KMS-11 (cell line): ENCODE measurements at regions not wholly inside any gene's neighbourhood (a gene's known extent, or its start where the extent isn't known, plus 50 kb on each side); places are given as distances from the start of the nearest gene placed in this dataset.

Source experiments
- H2AFZ ChIP-seq: fragments of 200-600 bp; sonication (generic); 2 replicates; pipeline ENCODE4 v1.6.1; 2016; ENCODE audit warnings: antibody characterized with exemption, mixed run types, low read depth
- H3K27ac ChIP-seq: fragments of 200-600 bp; sonication (generic); 2 replicates; pipeline ENCODE4 v1.6.1; 2016; ENCODE audit warnings: mild to moderate bottlenecking, mixed run types
- H3K27me3 ChIP-seq: fragments of 200-600 bp; sonication (generic); 2 replicates; pipeline ENCODE4 v1.6.1; 2017; ENCODE audit warnings: mild to moderate bottlenecking, low read depth, mixed run types, moderate library complexity; ENCODE audit not compliant: insufficient read depth
- H3K36me3 ChIP-seq: fragments of 200-600 bp; sonication (generic); 2 replicates; pipeline ENCODE4 v1.6.1; 2017; ENCODE audit warnings: mild to moderate bottlenecking, mixed run types; ENCODE audit not compliant: insufficient read depth
- H3K4me1 ChIP-seq: fragments of 200-600 bp; sonication (generic); 2 replicates; pipeline ENCODE4 v1.6.1; 2016; ENCODE audit warnings: mild to moderate bottlenecking, low read depth, mixed run types; ENCODE audit not compliant: poor library complexity, severe bottlenecking
- H3K4me2 ChIP-seq: fragments of 200-600 bp; sonication (generic); 2 replicates; pipeline ENCODE4 v1.7.0; 2016; ENCODE audit warnings: mild to moderate bottlenecking, mixed run types
- H3K4me3 ChIP-seq: fragments of 200-600 bp; sonication (generic); IDR thresholded peaks from 2 replicates; pipeline ENCODE4 v1.6.1; 2017; ENCODE audit warnings: low read depth, low read length, mixed read lengths; ENCODE audit not compliant: insufficient read depth
- H3K79me2 ChIP-seq: fragments of 200-600 bp; sonication (generic); 2 replicates; pipeline ENCODE4 v1.6.1; 2016; ENCODE audit warnings: low read depth, mixed run types; ENCODE audit not compliant: insufficient read depth
- H3K9ac ChIP-seq: fragments of 200-600 bp; sonication (generic); 2 replicates; pipeline ENCODE4 v1.6.1; 2016; ENCODE audit warnings: mild to moderate bottlenecking, mixed run types
- H4K20me1 ChIP-seq: fragments of 200-600 bp; sonication (generic); 2 replicates; pipeline ENCODE4 v1.6.1; 2016; ENCODE audit warnings: mild to moderate bottlenecking, mixed run types; ENCODE audit not compliant: insufficient read depth
- TF ChIP-seq, protein P1 (sequence below): fragments of 200-600 bp; sonication (generic); conservative IDR thresholded peaks from 2 replicates; pipeline ENCODE4 v1.6.1; 2017; ENCODE audit warnings: low read depth, mild to moderate bottlenecking, antibody characterized with exemption, low read length, moderate library complexity, mixed read lengths

DNA sequence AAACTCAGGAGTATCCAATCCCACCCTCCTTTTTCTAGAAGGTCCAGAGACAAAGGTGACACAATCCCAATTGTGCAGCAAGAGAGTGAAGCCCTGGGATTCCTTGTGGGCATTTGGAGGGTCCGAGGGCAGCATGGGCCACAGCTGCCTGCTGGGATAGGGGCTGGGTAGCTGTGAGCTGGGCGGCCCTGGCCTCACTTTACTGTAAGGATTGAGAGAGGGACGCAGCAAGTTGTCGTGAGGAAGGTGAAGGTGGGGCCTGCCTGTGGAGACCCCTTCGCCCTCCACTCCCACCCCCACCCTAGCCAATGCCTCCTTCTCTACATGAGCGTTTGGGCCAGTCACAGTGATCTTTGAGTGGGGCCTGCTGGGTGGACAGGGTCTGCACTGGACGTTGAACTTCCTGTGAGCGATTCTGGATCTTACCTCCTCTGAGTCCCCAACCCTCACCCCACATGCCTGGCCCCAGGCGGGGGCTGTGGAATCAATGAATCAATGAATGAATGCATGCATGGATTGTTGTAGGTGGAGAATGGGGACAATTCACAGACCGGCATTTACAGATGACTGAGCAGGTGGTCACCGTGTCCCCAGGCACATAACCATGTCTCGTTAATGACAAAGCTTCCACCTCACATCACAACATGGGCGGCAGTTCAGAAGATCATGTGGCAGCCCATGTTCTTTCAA is 107.2 kb downstream of the INHBB start:
- no peak overlapping the region for H3K4me2 ChIP-seq
- H2AFZ ChIP-seq = no peak overlapping the region
- no peaks in the 10 kb centered on the region for H3K36me3 ChIP-seq
- no peaks in the 10 kb centered on the region for H3K4me1 ChIP-seq
- no peak overlapping the region for H3K4me3 ChIP-seq
- no peak overlapping the region for H3K27ac ChIP-seq
- no peaks in the 10 kb centered on the region for H3K27me3 ChIP-seq
- no peaks in the 10 kb centered on the region for H3K79me2 ChIP-seq
- no peaks in the 10 kb centered on the region for H4K20me1 ChIP-seq
- TF ChIP-seq, protein P1, sequence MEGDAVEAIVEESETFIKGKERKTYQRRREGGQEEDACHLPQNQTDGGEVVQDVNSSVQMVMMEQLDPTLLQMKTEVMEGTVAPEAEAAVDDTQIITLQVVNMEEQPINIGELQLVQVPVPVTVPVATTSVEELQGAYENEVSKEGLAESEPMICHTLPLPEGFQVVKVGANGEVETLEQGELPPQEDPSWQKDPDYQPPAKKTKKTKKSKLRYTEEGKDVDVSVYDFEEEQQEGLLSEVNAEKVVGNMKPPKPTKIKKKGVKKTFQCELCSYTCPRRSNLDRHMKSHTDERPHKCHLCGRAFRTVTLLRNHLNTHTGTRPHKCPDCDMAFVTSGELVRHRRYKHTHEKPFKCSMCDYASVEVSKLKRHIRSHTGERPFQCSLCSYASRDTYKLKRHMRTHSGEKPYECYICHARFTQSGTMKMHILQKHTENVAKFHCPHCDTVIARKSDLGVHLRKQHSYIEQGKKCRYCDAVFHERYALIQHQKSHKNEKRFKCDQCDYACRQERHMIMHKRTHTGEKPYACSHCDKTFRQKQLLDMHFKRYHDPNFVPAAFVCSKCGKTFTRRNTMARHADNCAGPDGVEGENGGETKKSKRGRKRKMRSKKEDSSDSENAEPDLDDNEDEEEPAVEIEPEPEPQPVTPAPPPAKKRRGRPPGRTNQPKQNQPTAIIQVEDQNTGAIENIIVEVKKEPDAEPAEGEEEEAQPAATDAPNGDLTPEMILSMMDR = no peak
- no peak overlapping the region for H3K9ac ChIP-seq

GRCh38 chr2:120453635-120453998 is 107.7 kb downstream of the INHBB start:
- no peak overlapping the region for H3K4me2 ChIP-seq
- H3K36me3 ChIP-seq = no peaks in the 10 kb centered on the region
- TF ChIP-seq, protein P1 = no peak
- no peak overlapping the region for H3K9ac ChIP-seq
- H4K20me1 ChIP-seq = no peaks in the 10 kb centered on the region
- H2AFZ ChIP-seq = no peak overlapping the region
- no peaks in the 10 kb centered on the region for H3K79me2 ChIP-seq
- H3K27ac ChIP-seq = no peak overlapping the region
- H3K27me3 ChIP-seq = no peaks in the 10 kb centered on the region
- H3K4me3 ChIP-seq = no peak overlapping the region
- H3K4me1 ChIP-seq = no peaks in the 10 kb centered on the region

DNA sequence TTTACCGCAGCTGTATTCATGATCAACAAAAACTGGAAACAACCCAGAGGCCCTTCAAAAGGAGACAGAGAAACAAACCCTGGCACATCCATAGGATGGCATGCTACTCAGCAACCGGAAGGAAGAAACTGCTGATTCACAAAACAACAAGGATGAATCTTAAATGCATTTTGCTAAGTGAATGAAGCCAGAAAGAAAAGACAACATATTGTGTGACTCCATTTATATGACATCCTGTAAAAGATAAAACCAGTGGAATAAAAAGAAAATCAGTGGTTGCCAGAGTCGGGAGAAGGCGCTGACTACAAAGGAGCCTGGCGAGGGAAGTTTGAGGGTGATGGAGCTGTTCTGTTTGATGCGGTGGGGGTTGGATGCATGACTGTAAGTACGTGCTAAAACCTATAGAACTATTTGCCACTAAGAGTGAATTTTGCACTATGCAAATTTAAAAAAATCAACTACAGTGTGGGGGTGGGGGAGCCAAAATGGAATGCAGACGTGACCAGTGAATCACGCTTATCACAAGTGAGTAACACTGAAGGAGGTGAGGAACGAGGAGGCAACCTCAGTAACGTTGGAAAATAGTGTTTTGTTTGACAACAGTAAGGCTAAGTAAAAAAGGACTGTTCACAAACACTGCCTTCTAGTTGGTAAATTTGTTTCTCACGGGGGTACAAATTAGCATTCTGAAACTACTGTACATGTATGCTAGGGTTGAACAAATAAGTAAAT is 108.9 kb downstream of the INHBB start:
- Histone ChIP-seq H4K20me1 (no peaks in the 10 kb centered on the region), H3K9ac (no peak overlapping the region), H3K4me3 (no peak overlapping the region), H3K27me3 (no peaks in the 10 kb centered on the region), H3K79me2 (no peaks in the 10 kb centered on the region), H3K27ac (no peak overlapping the region), H2AFZ (no peak overlapping the region), H3K36me3 (no peaks in the 10 kb centered on the region), H3K4me2 (no peak overlapping the region), H3K4me1 (no peaks in the 10 kb centered on the region)
- TF ChIP-seq, protein P1 = no peak

DNA sequence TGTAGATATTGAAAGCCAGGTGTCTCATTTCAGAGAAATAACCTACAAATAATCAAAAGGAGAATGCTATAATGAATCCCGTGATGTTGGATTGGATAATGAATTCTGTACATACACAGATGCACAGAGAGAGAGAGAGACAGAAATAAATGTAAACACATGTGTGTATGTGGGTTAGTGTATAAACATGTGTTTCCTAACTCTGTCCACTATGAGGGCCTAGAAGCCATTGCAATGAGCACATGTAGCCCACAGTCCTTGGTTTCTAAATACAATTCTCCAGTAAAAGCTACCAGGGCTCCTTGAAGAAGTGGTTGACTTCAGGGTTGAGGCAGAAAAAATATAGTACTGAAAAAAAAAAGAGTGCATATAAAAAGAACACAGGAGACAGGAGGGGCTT is 109.5 kb downstream of the INHBB start:
- Histone ChIP-seq H3K27me3 (no peaks in the 10 kb centered on the region), H3K79me2 (no peaks in the 10 kb centered on the region), H3K4me2 (no peak overlapping the region), H3K9ac (no peak overlapping the region), H2AFZ (no peak overlapping the region), H3K36me3 (no peaks in the 10 kb centered on the region), H3K4me1 (no peaks in the 10 kb centered on the region), H4K20me1 (no peaks in the 10 kb centered on the region), H3K4me3 (no peak overlapping the region), H3K27ac (no peak overlapping the region)
- TF ChIP-seq, protein P1 = no peak
